ENCODE measurements at regions not wholly inside any gene's neighbourhood (a gene's known extent, or its start where the extent isn't known, plus 50 kb on each side); places are given as distances from the start of the nearest gene placed in this dataset.

GRCh38 chr18:78827141-78827540, 152.5 kb upstream of the SALL3 start:
- no peak for TF ChIP-seq CTCF (IDR thresholded peaks at IDR 0.05)
- no peak for TF ChIP-seq POLR2A (IDR thresholded peaks at IDR 0.05)
